Fibroblast of mammary gland (primary cell): ENCODE measurements at regions not wholly inside any gene's neighbourhood (a gene's known extent, or its start where the extent isn't known, plus 50 kb on each side); places are given as distances from the start of the nearest gene placed in this dataset.

Experiments
- DNase-seq: peaks from one replicate; pipeline ENCODE4 v3.0.0-alpha.2; 2010; ENCODE audit warnings: low read depth
- H3K4me3 ChIP-seq: 2 replicates; pipeline ENCODE4 v1.5.1; 2011; ENCODE audit warnings: low read depth, mild to moderate bottlenecking, low read length, moderate library complexity; ENCODE audit not compliant: control insufficient read depth
- CTCF ChIP-seq: conservative IDR thresholded peaks from 2 replicates; pipeline ENCODE4 v1.5.1; 2011; ENCODE audit warnings: low read depth, low read length, inconsistent platforms; ENCODE audit not compliant: control insufficient read depth, insufficient read depth

GRCh38 chr4:83772685-83773084, 236.8 kb downstream of the GPAT3 start:
- DNase-seq, result no peak
- TF ChIP-seq CTCF, result no peak

DNA sequence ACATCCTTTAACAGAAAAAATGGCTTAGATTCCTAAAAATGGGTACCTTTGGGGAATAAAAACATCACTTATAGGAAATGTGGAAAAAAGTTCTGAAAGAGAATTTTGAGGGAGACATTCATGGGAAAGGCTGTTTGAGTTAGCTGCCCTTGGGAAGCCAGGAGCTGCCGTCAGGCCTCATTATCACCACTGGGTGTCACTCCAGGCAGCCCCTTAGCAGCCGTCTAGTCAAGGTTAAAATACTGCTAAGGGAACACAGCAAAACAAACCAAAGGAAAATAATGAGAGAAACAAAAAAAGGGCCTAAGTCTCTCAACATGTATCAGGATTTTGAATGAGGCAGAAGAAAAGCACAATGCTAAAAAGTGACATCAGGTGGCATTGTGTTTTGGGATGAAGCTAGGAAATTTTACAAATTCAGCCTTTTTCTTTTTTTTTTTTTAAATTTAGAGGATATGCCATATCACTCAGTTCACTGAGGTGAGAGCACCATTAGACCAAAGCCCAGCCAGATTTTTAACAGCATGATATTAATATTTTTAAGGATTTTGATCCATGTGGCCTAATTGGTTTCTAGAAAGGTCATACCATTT, 235.3 kb downstream of the GPAT3 start:
- peak; percentile 79 for TF ChIP-seq CTCF
- H3K4me3 ChIP-seq, result no peak overlapping the region
- DNase-seq, result peak; percentile 54

More at GRCh38 chr4:83772685-83773084, 236.8 kb downstream of the GPAT3 start:
- no peak overlapping the region for H3K4me3 ChIP-seq

DNA sequence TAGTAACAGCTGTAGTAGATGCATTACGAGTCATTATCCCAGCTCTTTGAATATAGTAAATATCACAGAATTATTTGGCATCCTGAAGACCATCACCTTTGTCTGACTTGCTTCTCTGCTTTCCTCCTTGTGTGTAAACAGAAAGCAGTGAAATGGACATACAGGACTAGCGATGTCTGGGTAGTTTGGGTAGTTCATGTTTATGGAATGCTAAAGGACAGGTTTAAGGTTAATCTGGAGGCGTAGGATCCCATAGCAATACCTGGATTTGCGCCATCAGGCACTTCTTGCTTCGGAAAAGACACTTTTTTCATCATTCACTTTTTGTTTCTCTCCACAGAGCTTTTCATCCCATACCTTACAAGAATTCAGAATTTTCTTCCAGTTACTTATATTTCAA, 232.2 kb downstream of the GPAT3 start:
- DNase-seq, result no peak
- no peak for TF ChIP-seq CTCF
- H3K4me3 ChIP-seq, result no peak overlapping the region

DNA sequence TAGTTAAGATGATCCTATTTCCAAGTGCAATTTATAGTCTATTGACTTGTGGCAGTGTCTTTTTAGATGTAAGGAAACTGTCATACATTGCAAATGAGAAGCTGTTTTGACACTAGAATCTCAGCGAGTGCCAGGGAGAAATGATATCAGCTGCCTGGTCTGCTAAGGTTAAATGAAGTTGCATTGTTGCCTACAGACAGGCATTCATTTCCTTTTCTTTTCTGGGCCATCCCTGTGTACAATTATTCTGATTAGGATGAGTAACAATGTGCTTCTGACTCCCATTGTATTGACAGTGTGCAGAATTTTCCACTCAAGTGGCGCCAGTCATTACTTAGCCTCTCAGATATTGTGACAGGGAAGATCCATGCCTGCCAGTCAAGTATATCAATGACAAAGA, 231.2 kb downstream of the GPAT3 start:
- TF ChIP-seq CTCF, result no peak
- no peak for DNase-seq
- no peak overlapping the region for H3K4me3 ChIP-seq

GRCh38 chr4:83759611-83760010, 223.7 kb downstream of the GPAT3 start:
- H3K4me3 ChIP-seq, result no peak overlapping the region
- TF ChIP-seq CTCF, result no peak
- no peak for DNase-seq

DNA sequence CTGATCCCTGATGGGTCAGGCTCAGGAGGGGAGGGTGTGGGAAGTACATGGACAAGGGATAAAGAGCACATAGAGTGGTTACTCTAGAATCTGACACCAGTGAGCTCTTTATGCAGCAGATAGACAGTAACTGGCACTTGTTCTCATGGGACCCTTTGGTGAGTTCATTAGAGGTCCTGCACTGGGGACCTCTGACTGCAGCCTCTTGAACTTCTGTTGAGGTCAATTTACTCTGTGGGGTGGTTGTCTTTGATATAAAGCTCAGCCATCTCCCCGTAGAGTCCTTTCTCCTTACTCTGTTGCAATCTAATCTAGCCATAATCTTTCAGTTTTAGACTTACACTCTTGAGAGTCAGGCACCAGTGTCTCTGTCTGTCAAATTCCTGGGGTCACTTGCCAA, 222.4 kb downstream of the GPAT3 start:
- H3K4me3 ChIP-seq, result no peak overlapping the region
- DNase-seq, result no peak
- no peak for TF ChIP-seq CTCF

- no peak overlapping the region for H3K4me3 ChIP-seq
- no peak for TF ChIP-seq CTCF
- peak; percentile 10 for DNase-seq
Observed at GRCh38 chr4:83757121-83757621, 221.3 kb downstream of the GPAT3 start.
